ENCODE measurements at regions not wholly inside any gene's neighbourhood (a gene's known extent, or its start where the extent isn't known, plus 50 kb on each side); places are given as distances from the start of the nearest gene placed in this dataset.

DNA sequence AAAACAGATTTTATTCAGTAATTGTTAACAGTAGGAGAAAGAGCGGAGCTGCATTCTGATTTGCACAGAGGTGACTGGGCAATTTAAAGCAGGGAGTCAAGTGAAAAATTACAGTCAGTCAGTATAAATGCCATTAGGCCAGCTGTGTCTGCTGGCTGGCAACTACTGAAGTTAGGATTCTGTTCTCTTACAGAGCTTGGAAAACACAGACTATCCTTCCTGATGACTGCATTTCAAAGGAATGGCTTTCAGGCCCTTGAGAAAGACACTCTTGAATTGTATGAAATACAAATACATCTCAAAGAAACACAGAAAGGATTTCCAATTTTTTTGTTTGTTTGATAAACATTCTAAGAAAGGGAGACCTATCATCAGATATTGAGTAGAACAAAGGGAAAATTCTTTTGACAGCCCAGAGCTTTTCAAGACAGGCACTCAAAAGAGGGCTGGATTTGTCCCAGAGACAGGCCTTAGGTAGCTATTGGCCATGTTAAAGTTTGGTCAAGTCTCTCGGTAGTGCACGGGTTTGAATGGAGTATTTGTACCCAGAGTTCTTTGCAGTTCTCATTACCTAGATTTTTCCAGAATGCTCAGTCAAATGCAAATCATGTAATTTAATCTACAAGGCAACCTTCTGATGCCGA is 551.2 kb upstream of the CCDC54 start:
- H3K27me3 Mint-ChIP-seq (ENCODE audit: insufficient read depth, low read depth, poor library complexity): peaks cover 4% of the 10 kb centered on the region
- Histone ChIP-seq H3K4me1 (ENCODE audit: insufficient read depth) (peaks cover 48% of the 10 kb centered on the region), H2AFZ (no peak overlapping the region), H3F3A (replicated peaks; ENCODE audit: low read depth) (peaks cover 2% of the 10 kb centered on the region; the same call in 1 of the 2 replicates), H3K27ac (ENCODE audit: low read depth) (peak overlapping the region; percentile 97), H3K9me2 (ENCODE audit: insufficient read depth) (no peaks in the 10 kb centered on the region), H3K4me3 (no peak overlapping the region), H3K27me3 (ENCODE audit: insufficient read depth) (no peaks in the 10 kb centered on the region), H4K20me1 (replicated peaks; ENCODE audit: insufficient read depth) (no peaks in the 10 kb centered on the region), H3K79me2 (replicated peaks; ENCODE audit: insufficient read depth) (no peaks in the 10 kb centered on the region), H3K36me3 (ENCODE audit: insufficient read depth) (no peaks in the 10 kb centered on the region), H3K4me2 (no peak overlapping the region)
- peaks cover 29% of the 10 kb centered on the region for H3K36me3 Mint-ChIP-seq (ENCODE audit: low read depth)
- peak overlapping the region; percentile 81 for H3K27ac Mint-ChIP-seq
- H3K9me3 Mint-ChIP-seq: peaks cover 11% of the 10 kb centered on the region
- no peak overlapping the region for H3K4me3 Mint-ChIP-seq
- DNase-seq (ENCODE audit: low spot score): peak; percentile 52
- peaks cover 53% of the 10 kb centered on the region for H3K4me1 Mint-ChIP-seq
- no peak for ATAC-seq
- TF ChIP-seq, protein P1, sequence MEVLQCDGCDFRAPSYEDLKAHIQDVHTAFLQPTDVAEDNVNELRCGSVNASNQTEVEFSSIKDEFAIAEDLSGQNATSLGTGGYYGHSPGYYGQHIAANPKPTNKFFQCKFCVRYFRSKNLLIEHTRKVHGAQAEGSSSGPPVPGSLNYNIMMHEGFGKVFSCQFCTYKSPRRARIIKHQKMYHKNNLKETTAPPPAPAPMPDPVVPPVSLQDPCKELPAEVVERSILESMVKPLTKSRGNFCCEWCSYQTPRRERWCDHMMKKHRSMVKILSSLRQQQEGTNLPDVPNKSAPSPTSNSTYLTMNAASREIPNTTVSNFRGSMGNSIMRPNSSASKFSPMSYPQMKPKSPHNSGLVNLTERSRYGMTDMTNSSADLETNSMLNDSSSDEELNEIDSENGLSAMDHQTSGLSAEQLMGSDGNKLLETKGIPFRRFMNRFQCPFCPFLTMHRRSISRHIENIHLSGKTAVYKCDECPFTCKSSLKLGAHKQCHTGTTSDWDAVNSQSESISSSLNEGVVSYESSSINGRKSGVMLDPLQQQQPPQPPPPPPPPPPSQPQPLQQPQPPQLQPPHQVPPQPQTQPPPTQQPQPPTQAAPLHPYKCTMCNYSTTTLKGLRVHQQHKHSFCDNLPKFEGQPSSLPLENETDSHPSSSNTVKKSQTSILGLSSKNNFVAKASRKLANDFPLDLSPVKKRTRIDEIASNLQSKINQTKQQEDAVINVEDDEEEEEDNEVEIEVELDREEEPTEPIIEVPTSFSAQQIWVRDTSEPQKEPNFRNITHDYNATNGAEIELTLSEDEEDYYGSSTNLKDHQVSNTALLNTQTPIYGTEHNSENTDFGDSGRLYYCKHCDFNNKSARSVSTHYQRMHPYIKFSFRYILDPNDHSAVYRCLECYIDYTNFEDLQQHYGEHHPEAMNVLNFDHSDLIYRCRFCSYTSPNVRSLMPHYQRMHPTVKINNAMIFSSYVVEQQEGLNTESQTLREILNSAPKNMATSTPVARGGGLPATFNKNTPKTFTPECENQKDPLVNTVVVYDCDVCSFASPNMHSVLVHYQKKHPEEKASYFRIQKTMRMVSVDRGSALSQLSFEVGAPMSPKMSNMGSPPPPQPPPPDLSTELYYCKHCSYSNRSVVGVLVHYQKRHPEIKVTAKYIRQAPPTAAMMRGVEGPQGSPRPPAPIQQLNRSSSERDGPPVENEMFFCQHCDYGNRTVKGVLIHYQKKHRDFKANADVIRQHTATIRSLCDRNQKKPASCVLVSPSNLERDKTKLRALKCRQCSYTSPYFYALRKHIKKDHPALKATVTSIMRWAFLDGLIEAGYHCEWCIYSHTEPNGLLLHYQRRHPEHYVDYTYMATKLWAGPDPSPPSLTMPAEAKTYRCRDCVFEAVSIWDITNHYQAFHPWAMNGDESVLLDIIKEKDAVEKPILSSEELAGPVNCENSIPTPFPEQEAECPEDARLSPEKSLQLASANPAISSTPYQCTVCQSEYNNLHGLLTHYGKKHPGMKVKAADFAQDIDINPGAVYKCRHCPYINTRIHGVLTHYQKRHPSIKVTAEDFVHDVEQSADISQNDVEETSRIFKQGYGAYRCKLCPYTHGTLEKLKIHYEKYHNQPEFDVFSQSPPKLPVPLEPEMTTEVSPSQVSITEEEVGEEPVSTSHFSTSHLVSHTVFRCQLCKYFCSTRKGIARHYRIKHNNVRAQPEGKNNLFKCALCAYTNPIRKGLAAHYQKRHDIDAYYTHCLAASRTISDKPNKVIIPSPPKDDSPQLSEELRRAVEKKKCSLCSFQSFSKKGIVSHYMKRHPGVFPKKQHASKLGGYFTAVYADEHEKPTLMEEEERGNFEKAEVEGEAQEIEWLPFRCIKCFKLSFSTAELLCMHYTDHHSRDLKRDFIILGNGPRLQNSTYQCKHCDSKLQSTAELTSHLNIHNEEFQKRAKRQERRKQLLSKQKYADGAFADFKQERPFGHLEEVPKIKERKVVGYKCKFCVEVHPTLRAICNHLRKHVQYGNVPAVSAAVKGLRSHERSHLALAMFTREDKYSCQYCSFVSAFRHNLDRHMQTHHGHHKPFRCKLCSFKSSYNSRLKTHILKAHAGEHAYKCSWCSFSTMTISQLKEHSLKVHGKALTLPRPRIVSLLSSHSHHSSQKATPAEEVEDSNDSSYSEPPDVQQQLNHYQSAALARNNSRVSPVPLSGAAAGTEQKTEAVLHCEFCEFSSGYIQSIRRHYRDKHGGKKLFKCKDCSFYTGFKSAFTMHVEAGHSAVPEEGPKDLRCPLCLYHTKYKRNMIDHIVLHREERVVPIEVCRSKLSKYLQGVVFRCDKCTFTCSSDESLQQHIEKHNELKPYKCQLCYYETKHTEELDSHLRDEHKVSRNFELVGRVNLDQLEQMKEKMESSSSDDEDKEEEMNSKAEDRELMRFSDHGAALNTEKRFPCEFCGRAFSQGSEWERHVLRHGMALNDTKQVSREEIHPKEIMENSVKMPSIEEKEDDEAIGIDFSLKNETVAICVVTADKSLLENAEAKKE (CRISPR knock-in tag; IDR thresholded peaks at IDR 0.05): no peak
- TF ChIP-seq JUNB (IDR thresholded peaks at IDR 0.05; ENCODE audit: unreplicated experiment): no peak
- TF ChIP-seq, protein P2, sequence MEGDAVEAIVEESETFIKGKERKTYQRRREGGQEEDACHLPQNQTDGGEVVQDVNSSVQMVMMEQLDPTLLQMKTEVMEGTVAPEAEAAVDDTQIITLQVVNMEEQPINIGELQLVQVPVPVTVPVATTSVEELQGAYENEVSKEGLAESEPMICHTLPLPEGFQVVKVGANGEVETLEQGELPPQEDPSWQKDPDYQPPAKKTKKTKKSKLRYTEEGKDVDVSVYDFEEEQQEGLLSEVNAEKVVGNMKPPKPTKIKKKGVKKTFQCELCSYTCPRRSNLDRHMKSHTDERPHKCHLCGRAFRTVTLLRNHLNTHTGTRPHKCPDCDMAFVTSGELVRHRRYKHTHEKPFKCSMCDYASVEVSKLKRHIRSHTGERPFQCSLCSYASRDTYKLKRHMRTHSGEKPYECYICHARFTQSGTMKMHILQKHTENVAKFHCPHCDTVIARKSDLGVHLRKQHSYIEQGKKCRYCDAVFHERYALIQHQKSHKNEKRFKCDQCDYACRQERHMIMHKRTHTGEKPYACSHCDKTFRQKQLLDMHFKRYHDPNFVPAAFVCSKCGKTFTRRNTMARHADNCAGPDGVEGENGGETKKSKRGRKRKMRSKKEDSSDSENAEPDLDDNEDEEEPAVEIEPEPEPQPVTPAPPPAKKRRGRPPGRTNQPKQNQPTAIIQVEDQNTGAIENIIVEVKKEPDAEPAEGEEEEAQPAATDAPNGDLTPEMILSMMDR (conservative IDR thresholded peaks at IDR 0.05; ENCODE audit: low read depth in 2 of 2): no peak

Data from GM23338 (cell line).